ENCODE measurements at regions not wholly inside any gene's neighbourhood (a gene's known extent, or its start where the extent isn't known, plus 50 kb on each side); places are given as distances from the start of the nearest gene placed in this dataset.

DNA sequence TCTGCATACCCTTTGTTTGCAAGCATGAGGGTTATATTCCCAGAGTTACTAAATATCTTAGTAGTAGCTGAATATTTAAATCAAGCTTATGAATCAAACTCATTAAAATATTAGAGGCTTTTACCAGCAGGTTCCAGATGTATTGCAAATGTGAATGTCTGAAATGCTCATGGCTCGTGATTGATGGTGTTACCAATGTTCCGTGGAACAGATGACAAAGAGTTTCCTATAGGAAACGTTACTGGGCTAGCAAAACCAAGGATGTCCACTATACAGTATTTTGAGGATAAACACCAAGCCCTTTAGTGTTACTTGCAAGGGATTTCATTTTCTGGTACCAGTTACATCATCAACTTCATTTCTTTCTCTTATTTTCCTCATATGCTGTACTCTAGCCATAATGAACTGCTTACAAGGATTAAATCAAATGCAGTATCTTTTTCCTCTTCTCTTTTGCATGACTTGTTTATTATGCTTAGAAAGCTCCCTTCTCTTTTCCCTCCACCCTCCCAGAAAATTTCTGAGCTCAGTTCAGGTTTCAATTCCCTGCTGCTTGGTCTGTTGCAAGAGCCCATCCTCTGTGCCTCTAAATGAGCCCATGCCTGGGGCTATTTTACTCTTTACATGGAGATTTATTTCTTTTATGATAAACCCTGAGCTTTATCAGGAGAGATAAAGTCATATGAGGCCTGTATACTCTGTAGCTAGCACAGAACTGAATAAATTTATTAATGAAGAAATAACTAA lies 1537.1 kb upstream of the GOT2 start:
- 41% methylated on average over 3 of the region's 3 CpGs for WGBS
- no peak overlapping the region for H3K27ac ChIP-seq
- no peak for DNase-seq (ENCODE audit: low spot score in 2 of 2)
- TF ChIP-seq, protein P1, sequence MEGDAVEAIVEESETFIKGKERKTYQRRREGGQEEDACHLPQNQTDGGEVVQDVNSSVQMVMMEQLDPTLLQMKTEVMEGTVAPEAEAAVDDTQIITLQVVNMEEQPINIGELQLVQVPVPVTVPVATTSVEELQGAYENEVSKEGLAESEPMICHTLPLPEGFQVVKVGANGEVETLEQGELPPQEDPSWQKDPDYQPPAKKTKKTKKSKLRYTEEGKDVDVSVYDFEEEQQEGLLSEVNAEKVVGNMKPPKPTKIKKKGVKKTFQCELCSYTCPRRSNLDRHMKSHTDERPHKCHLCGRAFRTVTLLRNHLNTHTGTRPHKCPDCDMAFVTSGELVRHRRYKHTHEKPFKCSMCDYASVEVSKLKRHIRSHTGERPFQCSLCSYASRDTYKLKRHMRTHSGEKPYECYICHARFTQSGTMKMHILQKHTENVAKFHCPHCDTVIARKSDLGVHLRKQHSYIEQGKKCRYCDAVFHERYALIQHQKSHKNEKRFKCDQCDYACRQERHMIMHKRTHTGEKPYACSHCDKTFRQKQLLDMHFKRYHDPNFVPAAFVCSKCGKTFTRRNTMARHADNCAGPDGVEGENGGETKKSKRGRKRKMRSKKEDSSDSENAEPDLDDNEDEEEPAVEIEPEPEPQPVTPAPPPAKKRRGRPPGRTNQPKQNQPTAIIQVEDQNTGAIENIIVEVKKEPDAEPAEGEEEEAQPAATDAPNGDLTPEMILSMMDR (IDR thresholded peaks at IDR 0.05): no peak
- no peak for TF ChIP-seq POLR2AphosphoS5 (IDR thresholded peaks at IDR 0.05)
- TF ChIP-seq POLR2A (IDR thresholded peaks at IDR 0.05): no peak
- TF ChIP-seq EP300 (IDR thresholded peaks at IDR 0.05): no peak
- no peaks in the 10 kb centered on the region for H3K4me1 ChIP-seq
- H3K27me3 ChIP-seq: no peaks in the 10 kb centered on the region
- no peak overlapping the region for H3K4me3 ChIP-seq
- no peaks in the 10 kb centered on the region for H3K36me3 ChIP-seq
- no peaks in the 10 kb centered on the region for H3K9me3 ChIP-seq

DNA sequence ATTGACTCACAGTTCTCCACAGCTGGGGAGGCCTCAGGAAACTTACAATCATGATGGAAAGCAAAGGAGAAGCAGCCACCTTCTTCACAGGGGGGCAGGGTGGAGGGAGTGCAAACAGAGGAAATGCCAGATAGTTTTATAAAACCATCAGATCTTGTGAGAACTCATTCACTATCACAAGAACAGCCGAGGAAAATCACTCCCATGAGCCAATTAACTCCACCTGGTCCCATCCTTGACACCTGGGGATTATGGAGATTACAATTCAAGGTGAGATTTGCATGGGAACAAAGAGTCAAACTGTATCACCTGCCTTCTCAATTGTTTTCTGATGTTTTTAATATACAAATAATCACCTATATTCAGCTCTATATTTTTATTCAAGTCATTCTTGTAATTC lies 1527.3 kb upstream of the GOT2 start:
- Histone ChIP-seq H3K9me3 (no peaks in the 10 kb centered on the region), H3K4me1 (no peaks in the 10 kb centered on the region), H3K36me3 (no peaks in the 10 kb centered on the region), H3K4me3 (no peak overlapping the region), H3K27me3 (no peaks in the 10 kb centered on the region), H3K27ac (no peak overlapping the region)
- TF ChIP-seq POLR2AphosphoS5 (IDR thresholded peaks at IDR 0.05) (no peak), POLR2A (IDR thresholded peaks at IDR 0.05) (no peak), EP300 (IDR thresholded peaks at IDR 0.05) (no peak)
- TF ChIP-seq, protein P1 (IDR thresholded peaks at IDR 0.05): no peak
- WGBS: 50% methylated on average over 1 of the region's 1 CpG
- no peak for DNase-seq (ENCODE audit: low spot score in 2 of 2)

DNA sequence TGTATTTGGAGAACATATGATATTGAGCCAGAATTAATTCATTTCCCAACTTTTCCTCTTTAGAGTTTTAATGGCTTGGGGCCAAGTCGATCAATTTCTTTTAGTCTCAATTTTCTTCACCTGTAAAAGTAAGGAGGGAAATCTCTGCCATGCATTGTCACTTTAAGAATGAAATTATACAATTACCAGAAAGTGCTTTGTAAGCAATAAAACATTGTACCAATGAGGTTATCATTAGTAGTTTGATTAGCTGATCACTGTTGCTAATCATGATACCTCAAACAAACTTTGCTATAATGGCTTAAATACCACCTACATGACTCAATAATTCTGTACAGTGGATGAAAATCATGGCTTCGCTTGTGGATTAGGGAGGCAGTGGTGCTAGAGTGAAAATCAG lies 1525.8 kb upstream of the GOT2 start:
- H3K27me3 ChIP-seq: no peaks in the 10 kb centered on the region
- no peaks in the 10 kb centered on the region for H3K4me1 ChIP-seq
- no peak for TF ChIP-seq EP300 (IDR thresholded peaks at IDR 0.05)
- TF ChIP-seq, protein P1 (IDR thresholded peaks at IDR 0.05): no peak
- no peak for TF ChIP-seq POLR2A (IDR thresholded peaks at IDR 0.05)
- no peak for TF ChIP-seq POLR2AphosphoS5 (IDR thresholded peaks at IDR 0.05)
- no peaks in the 10 kb centered on the region for H3K9me3 ChIP-seq
- H3K27ac ChIP-seq: no peak overlapping the region
- H3K4me3 ChIP-seq: no peak overlapping the region
- WGBS: 81% methylated on average over 2 of the region's 2 CpGs
- H3K36me3 ChIP-seq: no peaks in the 10 kb centered on the region
- no peak for DNase-seq (ENCODE audit: low spot score in 2 of 2)

DNA sequence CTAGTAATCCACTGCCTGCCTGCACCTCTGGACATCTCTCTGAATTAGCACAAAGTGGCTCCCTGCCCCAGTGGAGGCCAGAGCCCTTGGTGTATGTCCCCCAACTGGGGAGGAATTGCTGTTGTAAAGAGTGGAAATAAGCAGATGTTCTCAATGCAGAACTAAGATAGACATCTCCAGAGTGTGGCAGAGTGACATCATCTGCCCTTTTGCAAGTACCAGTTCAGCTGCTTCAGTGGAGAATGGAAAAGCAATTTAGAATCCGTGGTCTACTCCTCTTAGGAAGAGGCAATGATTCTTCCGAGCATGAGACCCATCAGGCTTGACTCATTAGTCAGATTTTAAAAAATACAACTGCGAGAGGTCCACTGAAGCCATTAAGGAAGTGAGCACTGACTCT lies 1512.0 kb upstream of the GOT2 start:
- TF ChIP-seq, protein P1 (IDR thresholded peaks at IDR 0.05): no peak
- TF ChIP-seq POLR2A (IDR thresholded peaks at IDR 0.05) (no peak), POLR2AphosphoS5 (IDR thresholded peaks at IDR 0.05) (no peak), EP300 (IDR thresholded peaks at IDR 0.05) (no peak)
- 81% methylated on average over 3 of the region's 3 CpGs for WGBS

DNA sequence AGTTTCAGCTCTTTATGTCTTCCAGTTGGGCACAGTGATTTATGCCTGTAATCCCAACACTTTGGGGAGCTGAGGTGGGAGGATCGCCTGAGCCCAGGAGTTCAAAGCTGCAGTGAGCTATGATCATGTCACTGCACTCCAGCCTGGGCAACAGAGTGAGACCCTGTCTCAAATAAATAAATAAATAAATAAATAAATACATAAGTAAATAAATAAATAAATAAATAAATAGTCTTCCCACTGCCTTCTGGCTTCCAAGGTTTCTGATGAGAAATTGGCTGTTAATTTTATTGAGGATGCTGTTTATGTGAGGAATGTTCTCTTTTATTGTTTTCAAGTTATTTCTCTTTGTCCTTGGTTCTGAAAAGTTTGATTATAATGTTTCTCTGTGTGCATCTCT lies 1507.6 kb upstream of the GOT2 start:
- Histone ChIP-seq H3K27ac (no peak overlapping the region), H3K4me1 (no peaks in the 10 kb centered on the region), H3K36me3 (no peaks in the 10 kb centered on the region), H3K27me3 (no peaks in the 10 kb centered on the region), H3K9me3 (no peaks in the 10 kb centered on the region), H3K4me3 (no peak overlapping the region)
- TF ChIP-seq POLR2AphosphoS5 (IDR thresholded peaks at IDR 0.05): no peak
- TF ChIP-seq, protein P1 (IDR thresholded peaks at IDR 0.05): no peak
- no peak for TF ChIP-seq POLR2A (IDR thresholded peaks at IDR 0.05)
- TF ChIP-seq EP300 (IDR thresholded peaks at IDR 0.05): no peak
- 76% methylated on average over 1 of the region's 1 CpG for WGBS
- no peak for DNase-seq (ENCODE audit: low spot score in 2 of 2)

More for the DNA sequence above, 1512.0 kb upstream of the GOT2 start:
- no peak overlapping the region for H3K27ac ChIP-seq
- no peaks in the 10 kb centered on the region for H3K4me1 ChIP-seq
- DNase-seq (ENCODE audit: low spot score in 2 of 2): no peak
- H3K4me3 ChIP-seq: no peak overlapping the region
- no peaks in the 10 kb centered on the region for H3K27me3 ChIP-seq
- H3K36me3 ChIP-seq: no peaks in the 10 kb centered on the region
- no peaks in the 10 kb centered on the region for H3K9me3 ChIP-seq
